Effector memory CD8-positive, alpha-beta T cell (primary cell): ENCODE measurements at regions not wholly inside any gene's neighbourhood (a gene's known extent, or its start where the extent isn't known, plus 50 kb on each side); places are given as distances from the start of the nearest gene placed in this dataset.

Source experiments
- ATAC-seq: fragments of 150-1000 bp; cut with Tn5 transposase; replicated peaks from 2 replicates; pipeline ENCODE4 v1.10.0; 2021; ENCODE audit warnings: mild to moderate bottlenecking, moderate library complexity
- DNase-seq, 3 experiments: peaks; one replicate each; pipeline ENCODE4 v3.0.0; 2021
- H3K27ac Mint-ChIP-seq, 2 donors: one replicate each; pipeline ENCODE4 v1.8.0; 2022; ENCODE audit warnings: mild to moderate bottlenecking in 2 of 2, mixed read lengths in 2 of 2, moderate library complexity in 2 of 2
- H3K27me3 Mint-ChIP-seq, 2 donors: one replicate each; pipeline ENCODE4 v1.8.0; 2022; ENCODE audit warnings: mixed read lengths in 2 of 2
- H3K36me3 Mint-ChIP-seq: one replicate; pipeline ENCODE4 v1.8.0; 2022; ENCODE audit warnings: mild to moderate bottlenecking, moderate library complexity, mixed read lengths; ENCODE audit not compliant: insufficient read depth
- H3K4me1 Mint-ChIP-seq, 2 donors: one replicate each; pipeline ENCODE4 v1.8.0; 2022; ENCODE audit warnings: low read depth in 2 of 2, mixed read lengths in 2 of 2
- H3K4me3 Mint-ChIP-seq, 2 donors: one replicate each; pipeline ENCODE4 v1.8.0; 2022; ENCODE audit warnings: mild to moderate bottlenecking in 2 of 2, mixed read lengths in 2 of 2, moderate library complexity in 2 of 2
- H3K9me3 Mint-ChIP-seq, 2 donors: one replicate each; pipeline ENCODE4 v1.8.0; 2022; ENCODE audit warnings: mixed read lengths in 2 of 2

- ATAC-seq, result no peak
- Mint-ChIP-seq H3K4me1 (no peaks in the 10 kb centered on the region), H3K4me3 (no peak overlapping the region), H3K27ac (no peak overlapping the region), H3K36me3 (no peaks in the 10 kb centered on the region), H3K9me3 (no peaks in the 10 kb centered on the region), H3K27me3 (peaks cover 38 to 84% of the 10 kb centered on the region in 2 donors)
- DNase-seq, result no peak
Measured at GRCh38 chr2:237194906-237195305, 109.2 kb downstream of the COPS8 start.

GRCh38 chr2:237195396-237196120, 109.9 kb downstream of the COPS8 start:
- no peaks in the 10 kb centered on the region for H3K36me3 Mint-ChIP-seq
- H3K4me3 Mint-ChIP-seq, result no peak overlapping the region
- no peaks in the 10 kb centered on the region for H3K9me3 Mint-ChIP-seq
- DNase-seq (no peak), ATAC-seq (no peak)
- H3K27ac Mint-ChIP-seq, result no peak overlapping the region
- peaks cover 41 to 85% of the 10 kb centered on the region in 2 donors for H3K27me3 Mint-ChIP-seq
- no peaks in the 10 kb centered on the region for H3K4me1 Mint-ChIP-seq

- Mint-ChIP-seq H3K4me1 (no peaks in the 10 kb centered on the region), H3K4me3 (no peak overlapping the region), H3K9me3 (no peaks in the 10 kb centered on the region), H3K27me3 (peaks cover 40 to 85% of the 10 kb centered on the region in 2 donors), H3K36me3 (no peaks in the 10 kb centered on the region), H3K27ac (no peak overlapping the region)
- ATAC-seq, result no peak
- DNase-seq, result no peak
Measured at GRCh38 chr2:237196409-237196808, 110.7 kb downstream of the COPS8 start.

- no peaks in the 10 kb centered on the region for H3K4me1 Mint-ChIP-seq
- ATAC-seq (no peak), DNase-seq (no peak)
- H3K36me3 Mint-ChIP-seq, result no peaks in the 10 kb centered on the region
- H3K27me3 Mint-ChIP-seq, result peaks cover 37 to 82% of the 10 kb centered on the region in 2 donors
- no peaks in the 10 kb centered on the region for H3K9me3 Mint-ChIP-seq
- H3K4me3 Mint-ChIP-seq, result no peak overlapping the region
- no peak overlapping the region for H3K27ac Mint-ChIP-seq
Measured at GRCh38 chr2:237196866-237197618, 111.4 kb downstream of the COPS8 start.

- no peak overlapping the region for H3K4me3 Mint-ChIP-seq
- peaks cover 35 to 82% of the 10 kb centered on the region in 2 donors for H3K27me3 Mint-ChIP-seq
- DNase-seq (no peak), ATAC-seq (no peak)
- H3K36me3 Mint-ChIP-seq, result no peaks in the 10 kb centered on the region
- no peaks in the 10 kb centered on the region for H3K9me3 Mint-ChIP-seq
- no peak overlapping the region for H3K27ac Mint-ChIP-seq
- H3K4me1 Mint-ChIP-seq, result no peaks in the 10 kb centered on the region
Measured at GRCh38 chr2:237198164-237198855, 112.6 kb downstream of the COPS8 start.

- H3K4me1 Mint-ChIP-seq, result no peaks in the 10 kb centered on the region
- no peaks in the 10 kb centered on the region for H3K36me3 Mint-ChIP-seq
- no peaks in the 10 kb centered on the region for H3K9me3 Mint-ChIP-seq
- no peak for ATAC-seq
- H3K27ac Mint-ChIP-seq, result no peak overlapping the region
- H3K27me3 Mint-ChIP-seq, result peaks cover 38 to 82% of the 10 kb centered on the region in 2 donors
- no peak overlapping the region for H3K4me3 Mint-ChIP-seq
- no peak for DNase-seq
Measured at GRCh38 chr2:237199082-237199481, 113.4 kb downstream of the COPS8 start.

- Mint-ChIP-seq H3K4me3 (no peak overlapping the region), H3K36me3 (no peaks in the 10 kb centered on the region), H3K27ac (no peak overlapping the region), H3K9me3 (no peaks in the 10 kb centered on the region), H3K27me3 (peaks cover 39 to 82% of the 10 kb centered on the region in 2 donors), H3K4me1 (no peaks in the 10 kb centered on the region)
- DNase-seq, result no peak
- ATAC-seq, result no peak
Measured at GRCh38 chr2:237199577-237199976, 113.9 kb downstream of the COPS8 start.

- Mint-ChIP-seq H3K4me1 (no peaks in the 10 kb centered on the region), H3K27me3 (peaks cover 43 to 82% of the 10 kb centered on the region in 2 donors), H3K9me3 (no peaks in the 10 kb centered on the region), H3K27ac (no peak overlapping the region), H3K4me3 (no peak overlapping the region), H3K36me3 (no peaks in the 10 kb centered on the region)
- ATAC-seq (no peak), DNase-seq (no peak)
Measured at GRCh38 chr2:237200462-237200861, 114.8 kb downstream of the COPS8 start.

GRCh38 chr2:237201461-237202287, 116.0 kb downstream of the COPS8 start:
- no peak for DNase-seq
- no peaks in the 10 kb centered on the region for H3K36me3 Mint-ChIP-seq

GRCh38 chr2:237202288-237203030, 116.8 kb downstream of the COPS8 start:
- ATAC-seq, result no peak
- Mint-ChIP-seq H3K9me3 (no peaks in the 10 kb centered on the region), H3K4me1 (no peaks in the 10 kb centered on the region)

More at GRCh38 chr2:237201461-237202287, 116.0 kb downstream of the COPS8 start:
- no peak overlapping the region for H3K27ac Mint-ChIP-seq
- H3K4me1 Mint-ChIP-seq, result no peaks in the 10 kb centered on the region
- no peak for ATAC-seq
- no peaks in the 10 kb centered on the region for H3K9me3 Mint-ChIP-seq
- no peak overlapping the region for H3K4me3 Mint-ChIP-seq
- H3K27me3 Mint-ChIP-seq, result peaks cover 52 to 82% of the 10 kb centered on the region in 2 donors

GRCh38 chr2:237205043-237205541, 119.4 kb downstream of the COPS8 start:
- ATAC-seq (no peak), DNase-seq (no peak)
- Mint-ChIP-seq H3K4me1 (no peaks in the 10 kb centered on the region), H3K36me3 (no peaks in the 10 kb centered on the region), H3K27me3 (peaks cover 63 to 71% of the 10 kb centered on the region in 2 donors), H3K9me3 (no peaks in the 10 kb centered on the region), H3K27ac (no peak overlapping the region), H3K4me3 (no peak overlapping the region)

More at GRCh38 chr2:237202288-237203030, 116.8 kb downstream of the COPS8 start:
- Mint-ChIP-seq H3K36me3 (no peaks in the 10 kb centered on the region), H3K4me3 (no peak overlapping the region), H3K27me3 (peaks cover 59 to 82% of the 10 kb centered on the region in 2 donors), H3K27ac (no peak overlapping the region)
- DNase-seq, result no peak

- DNase-seq (no peak), ATAC-seq (no peak)
- Mint-ChIP-seq H3K4me1 (no peaks in the 10 kb centered on the region), H3K36me3 (no peaks in the 10 kb centered on the region), H3K27ac (no peak overlapping the region), H3K27me3 (peaks cover 58 to 66% of the 10 kb centered on the region in 2 donors), H3K4me3 (no peak overlapping the region), H3K9me3 (no peaks in the 10 kb centered on the region)
Measured at GRCh38 chr2:237205561-237205971, 119.9 kb downstream of the COPS8 start.
